22Rv1 (cell line): ENCODE measurements at regions not wholly inside any gene's neighbourhood (a gene's known extent, or its start where the extent isn't known, plus 50 kb on each side); places are given as distances from the start of the nearest gene placed in this dataset.
A peak's percentile ranks its signal among the peaks of the same experiment; 100 is the strongest.

Experiments
- H3K27ac ChIP-seq: fragments of 450-650 bp; 2 replicates; pipeline ENCODE4 v1.5.1; 2017
- CTCF ChIP-seq: fragments of 450-650 bp; IDR thresholded peaks from 2 replicates; pipeline ENCODE4 v1.5.1; 2017; ENCODE audit warnings: mild to moderate bottlenecking
- ZFX ChIP-seq: fragments of 450-650 bp; IDR thresholded peaks from 2 replicates; pipeline ENCODE4 v1.6.1; 2017; ENCODE audit warnings: antibody characterized with exemption, borderline replicate concordance

- no peak overlapping the region for H3K27ac ChIP-seq
- no peak for TF ChIP-seq CTCF
- no peak for TF ChIP-seq ZFX
Observed at GRCh38 chr5:61675015-61675692, 343.1 kb downstream of the ZSWIM6 start.

GRCh38 chr5:61677220-61677619 is 345.2 kb downstream of the ZSWIM6 start:
- H3K27ac ChIP-seq = no peak overlapping the region
- no peak for TF ChIP-seq CTCF
- no peak for TF ChIP-seq ZFX

GRCh38 chr5:61678966-61679365 is 346.9 kb downstream of the ZSWIM6 start:
- TF ChIP-seq ZFX (no peak), CTCF (peak; percentile 17; the same call in 1 of the 2 replicates)
- H3K27ac ChIP-seq = no peak overlapping the region

- no peak for TF ChIP-seq CTCF
- no peak for TF ChIP-seq ZFX
- no peak overlapping the region for H3K27ac ChIP-seq
Observed at GRCh38 chr5:61679562-61679961, 347.5 kb downstream of the ZSWIM6 start.

- no peak overlapping the region for H3K27ac ChIP-seq
- TF ChIP-seq CTCF (no peak), ZFX (no peak)
Observed at GRCh38 chr5:61680247-61680646, 348.2 kb downstream of the ZSWIM6 start.

- H3K27ac ChIP-seq = no peak overlapping the region
- TF ChIP-seq CTCF (no peak), ZFX (no peak)
Observed at GRCh38 chr5:61683148-61683547, 351.1 kb downstream of the ZSWIM6 start.

GRCh38 chr5:61683926-61684325 is 351.9 kb downstream of the ZSWIM6 start:
- H3K27ac ChIP-seq = no peak overlapping the region
- TF ChIP-seq CTCF = no peak
- no peak for TF ChIP-seq ZFX
